ENCODE measurements at regions not wholly inside any gene's neighbourhood (a gene's known extent, or its start where the extent isn't known, plus 50 kb on each side); places are given as distances from the start of the nearest gene placed in this dataset.

- H3K79me2 ChIP-seq (ENCODE audit: control insufficient read depth, insufficient read depth, low read length) = no peaks in the 10 kb centered on the region
- dilution Hi-C loops (cut with MboI; ENCODE audit: extremely low pct_ligation_motif_present, low sequenced_read_pairs) = loop anchor here (25.0 kb wide), 1 partner anchor 96 kb away; no protein-coding TSS in a partner anchor
- no peak overlapping the region for H2AFZ ChIP-seq (ENCODE audit: control insufficient read depth, low read length)
- H3K36me3 ChIP-seq (ENCODE audit: control insufficient read depth in 2 of 2, extremely low read depth in 1 of 2, insufficient read depth in 2 of 2, low read length in 2 of 2) = no peaks in the 10 kb centered on the region
- FAIRE-seq = no peak
- H3K4me2 ChIP-seq (ENCODE audit: control insufficient read depth, extremely low read depth, insufficient read depth, low read depth, low read length) = no peak overlapping the region
- no peaks in the 10 kb centered on the region for H4K20me1 ChIP-seq (ENCODE audit: control insufficient read depth, extremely low read depth, insufficient read depth, low read length)
- no peak overlapping the region for H3K9ac ChIP-seq (ENCODE audit: control insufficient read depth, extremely low read depth, insufficient read depth, low read length)
- no peaks in the 10 kb centered on the region for H3K9me3 ChIP-seq (ENCODE audit: control insufficient read depth, low read depth, low read length)
- no peak for TF ChIP-seq EZH2 (IDR thresholded peaks at IDR 0.05; ENCODE audit: low read length)
- TF ChIP-seq CTCF (optimal IDR thresholded peaks at IDR 0.05 in 1 of 3, IDR thresholded peaks at IDR 0.05 in 1 of 3, conservative IDR thresholded peaks at IDR 0.05 in 1 of 3; ENCODE audit: extremely low read depth in 1 of 3, insufficient read depth in 2 of 3, low read length in 3 of 3) = no peak
- H3K27me3 ChIP-seq (ENCODE audit: control insufficient read depth, extremely low read depth, insufficient read depth, low read length) = no peaks in the 10 kb centered on the region
- H3K27ac ChIP-seq (ENCODE audit: control insufficient read depth, insufficient read depth, low read length) = no peak overlapping the region
- no peak for DNase-seq (ENCODE audit: low read depth, low spot score)
- no peaks in the 10 kb centered on the region for H3K9me1 ChIP-seq (ENCODE audit: control insufficient read depth, extremely low read depth, insufficient read depth, low read length)
- no peaks in the 10 kb centered on the region for H3K4me1 ChIP-seq (ENCODE audit: control insufficient read depth, extremely low read depth, insufficient read depth, low read length)
- H3K4me3 ChIP-seq (ENCODE audit: control insufficient read depth in 2 of 3, extremely low read depth in 1 of 3, insufficient read depth in 2 of 3, low read depth in 1 of 3, low read length in 3 of 3) = no peak overlapping the region
Observed at GRCh38 chr3:159232966-159233365, 431.1 kb downstream of the MFSD1 start.

GRCh38 chr3:159233734-159234133 is 431.9 kb downstream of the MFSD1 start:
- no peaks in the 10 kb centered on the region for H3K36me3 ChIP-seq (ENCODE audit: control insufficient read depth in 2 of 2, extremely low read depth in 1 of 2, insufficient read depth in 2 of 2, low read length in 2 of 2)
- H3K9me3 ChIP-seq (ENCODE audit: control insufficient read depth, low read depth, low read length) = no peaks in the 10 kb centered on the region
- no peak overlapping the region for H3K4me3 ChIP-seq (ENCODE audit: control insufficient read depth in 2 of 3, extremely low read depth in 1 of 3, insufficient read depth in 2 of 3, low read depth in 1 of 3, low read length in 3 of 3)
- no peak overlapping the region for H3K27ac ChIP-seq (ENCODE audit: control insufficient read depth, insufficient read depth, low read length)
- dilution Hi-C loops (cut with MboI; ENCODE audit: extremely low pct_ligation_motif_present, low sequenced_read_pairs) = loop anchor here (25.0 kb wide), 1 partner anchor 96 kb away; no protein-coding TSS in a partner anchor
- no peak overlapping the region for H3K9ac ChIP-seq (ENCODE audit: control insufficient read depth, extremely low read depth, insufficient read depth, low read length)
- no peak overlapping the region for H3K4me2 ChIP-seq (ENCODE audit: control insufficient read depth, extremely low read depth, insufficient read depth, low read depth, low read length)
- FAIRE-seq = no peak
- H3K27me3 ChIP-seq (ENCODE audit: control insufficient read depth, extremely low read depth, insufficient read depth, low read length) = no peaks in the 10 kb centered on the region
- H3K4me1 ChIP-seq (ENCODE audit: control insufficient read depth, extremely low read depth, insufficient read depth, low read length) = no peaks in the 10 kb centered on the region
- no peaks in the 10 kb centered on the region for H3K9me1 ChIP-seq (ENCODE audit: control insufficient read depth, extremely low read depth, insufficient read depth, low read length)
- no peak for TF ChIP-seq CTCF (optimal IDR thresholded peaks at IDR 0.05 in 1 of 3, IDR thresholded peaks at IDR 0.05 in 1 of 3, conservative IDR thresholded peaks at IDR 0.05 in 1 of 3; ENCODE audit: extremely low read depth in 1 of 3, insufficient read depth in 2 of 3, low read length in 3 of 3)
- TF ChIP-seq EZH2 (IDR thresholded peaks at IDR 0.05; ENCODE audit: low read length) = no peak
- no peaks in the 10 kb centered on the region for H4K20me1 ChIP-seq (ENCODE audit: control insufficient read depth, extremely low read depth, insufficient read depth, low read length)
- no peak overlapping the region for H2AFZ ChIP-seq (ENCODE audit: control insufficient read depth, low read length)
- no peak for DNase-seq (ENCODE audit: low read depth, low spot score)
- no peaks in the 10 kb centered on the region for H3K79me2 ChIP-seq (ENCODE audit: control insufficient read depth, insufficient read depth, low read length)
